ENCODE measurements at regions not wholly inside any gene's neighbourhood (a gene's known extent, or its start where the extent isn't known, plus 50 kb on each side); places are given as distances from the start of the nearest gene placed in this dataset.

DNA sequence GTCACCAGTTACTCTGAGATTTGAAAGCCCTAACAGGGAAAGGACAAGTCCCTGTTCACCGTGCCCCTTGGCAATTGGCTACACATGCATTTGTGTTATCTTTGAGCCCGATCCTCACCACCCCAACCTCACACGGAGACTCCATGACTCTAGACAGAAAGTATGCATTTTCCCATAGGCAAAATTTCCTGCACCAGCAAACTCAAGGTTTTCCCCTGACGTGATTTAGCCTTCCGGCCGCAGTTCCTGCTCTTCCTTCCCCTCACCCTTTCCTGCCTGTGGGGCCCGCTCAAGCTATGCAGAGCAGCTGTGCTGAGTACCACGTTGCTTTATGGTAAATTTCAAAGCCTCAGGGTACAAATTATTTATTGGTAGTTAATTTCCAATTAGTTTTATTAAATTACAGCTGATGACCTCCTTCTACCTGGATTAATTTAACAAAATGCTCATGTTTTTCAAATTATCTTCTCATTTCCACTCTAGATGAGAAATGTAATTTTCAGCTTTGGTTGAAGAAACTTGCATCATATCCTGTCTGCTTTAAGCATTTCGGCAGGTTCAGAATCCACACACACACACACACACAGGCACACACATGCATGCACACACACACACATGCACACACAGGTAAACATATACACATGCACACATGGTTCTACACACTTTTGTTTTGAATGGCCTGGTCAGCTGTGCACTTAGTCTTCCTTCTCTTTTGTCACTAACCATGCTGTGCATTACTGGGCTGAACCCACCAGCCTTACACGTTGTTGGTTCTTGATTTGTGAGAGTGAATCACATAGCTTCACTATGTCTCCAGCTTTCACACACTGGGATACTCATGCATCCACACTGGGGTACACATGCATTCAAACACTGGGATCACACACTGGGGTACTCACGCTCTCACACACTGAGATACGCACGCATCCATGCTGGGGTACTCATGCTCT is 283.1 kb upstream of the PITRM1 start:
- Histone ChIP-seq H3K4me2 (ENCODE audit: low read length) (no peak overlapping the region), H3K27ac (ENCODE audit: low read depth, low read length) (peak overlapping the region; percentile 7), H4K5ac (ENCODE audit: low read length) (no peak overlapping the region), H3K4ac (ENCODE audit: low read depth, low read length) (no peak overlapping the region), H3K79me2 (ENCODE audit: control insufficient read depth, insufficient read depth, low read length) (no peaks in the 10 kb centered on the region), H3K56ac (ENCODE audit: low read length) (peak overlapping the region; percentile 27), H3K36me3 (ENCODE audit: control insufficient read depth, insufficient read depth, low read length) (no peaks in the 10 kb centered on the region), H3K27me3 (ENCODE audit: insufficient read depth, low read length, poor library complexity) (no peaks in the 10 kb centered on the region), H2BK120ac (ENCODE audit: low read depth, low read length) (no peak overlapping the region), H3K4me3 (ENCODE audit: low read length) (no peak overlapping the region), H3K18ac (ENCODE audit: low read length) (no peak overlapping the region), H2BK5ac (ENCODE audit: low read length) (peak overlapping the region; percentile 55), H4K8ac (ENCODE audit: low read depth, low read length) (no peak overlapping the region), H3K4me1 (ENCODE audit: control insufficient read depth, low read depth, low read length) (peaks cover 6% of the 10 kb centered on the region), H3K9ac (ENCODE audit: low read length) (no peak overlapping the region), H2AK5ac (ENCODE audit: low read length) (no peak overlapping the region), H2BK15ac (replicated peaks; ENCODE audit: low read depth) (no peak overlapping the region), H3K23ac (ENCODE audit: low read length) (no peak overlapping the region), H3K79me1 (ENCODE audit: low read length) (no peaks in the 10 kb centered on the region)
- DNase-seq, result peak; percentile 86
- WGBS (ENCODE audit: extremely low coverage, insufficient coverage, low lambda C conversion rate), result no CpG with 5 or more reads among the region's 13 CpGs

GRCh38 chr10:3452683-3453361 is 280.2 kb upstream of the PITRM1 start:
- no peak overlapping the region for H4K8ac ChIP-seq (ENCODE audit: low read depth, low read length)
- H3K4ac ChIP-seq (ENCODE audit: low read depth, low read length), result no peak overlapping the region
- no peak overlapping the region for H2BK5ac ChIP-seq (ENCODE audit: low read length)
- H3K23ac ChIP-seq (ENCODE audit: low read length), result no peak overlapping the region
- no peak overlapping the region for H3K56ac ChIP-seq (ENCODE audit: low read length)
- H3K4me2 ChIP-seq (ENCODE audit: low read length), result no peak overlapping the region
- no CpG with 5 or more reads among the region's 7 CpGs for WGBS (ENCODE audit: extremely low coverage, insufficient coverage, low lambda C conversion rate)
- no peak overlapping the region for H3K18ac ChIP-seq (ENCODE audit: low read length)
- H3K4me1 ChIP-seq (ENCODE audit: control insufficient read depth, low read depth, low read length), result peaks cover 6% of the 10 kb centered on the region
- peak; percentile 86 for DNase-seq
- H2BK120ac ChIP-seq (ENCODE audit: low read depth, low read length), result no peak overlapping the region
- H3K27ac ChIP-seq (ENCODE audit: low read depth, low read length), result no peak overlapping the region
- no peak overlapping the region for H2AK5ac ChIP-seq (ENCODE audit: low read length)
- H2BK15ac ChIP-seq (replicated peaks; ENCODE audit: low read depth), result no peak overlapping the region
- H4K5ac ChIP-seq (ENCODE audit: low read length), result no peak overlapping the region
- no peaks in the 10 kb centered on the region for H3K27me3 ChIP-seq (ENCODE audit: insufficient read depth, low read length, poor library complexity)
- H3K4me3 ChIP-seq (ENCODE audit: low read length), result no peak overlapping the region
- no peaks in the 10 kb centered on the region for H3K79me1 ChIP-seq (ENCODE audit: low read length)
- no peak overlapping the region for H3K9ac ChIP-seq (ENCODE audit: low read length)
- no peaks in the 10 kb centered on the region for H3K36me3 ChIP-seq (ENCODE audit: control insufficient read depth, insufficient read depth, low read length)
- no peaks in the 10 kb centered on the region for H3K79me2 ChIP-seq (ENCODE audit: control insufficient read depth, insufficient read depth, low read length)

GRCh38 chr10:3452173-3452626 is 279.6 kb upstream of the PITRM1 start:
- H3K36me3 ChIP-seq (ENCODE audit: control insufficient read depth, insufficient read depth, low read length), result no peaks in the 10 kb centered on the region
- no peak overlapping the region for H3K23ac ChIP-seq (ENCODE audit: low read length)
- H4K5ac ChIP-seq (ENCODE audit: low read length), result no peak overlapping the region
- H2BK120ac ChIP-seq (ENCODE audit: low read depth, low read length), result no peak overlapping the region
- no CpG with 5 or more reads among the region's 5 CpGs for WGBS (ENCODE audit: extremely low coverage, insufficient coverage, low lambda C conversion rate)
- peak overlapping the region; percentile 39 for H3K27ac ChIP-seq (ENCODE audit: low read depth, low read length)
- no peaks in the 10 kb centered on the region for H3K79me2 ChIP-seq (ENCODE audit: control insufficient read depth, insufficient read depth, low read length)
- H3K56ac ChIP-seq (ENCODE audit: low read length), result peak overlapping the region; percentile 45
- H3K79me1 ChIP-seq (ENCODE audit: low read length), result no peaks in the 10 kb centered on the region
- H3K4me1 ChIP-seq (ENCODE audit: control insufficient read depth, low read depth, low read length), result peaks cover 6% of the 10 kb centered on the region
- no peaks in the 10 kb centered on the region for H3K27me3 ChIP-seq (ENCODE audit: insufficient read depth, low read length, poor library complexity)
- no peak overlapping the region for H3K18ac ChIP-seq (ENCODE audit: low read length)
- no peak overlapping the region for H3K4me3 ChIP-seq (ENCODE audit: low read length)
- no peak overlapping the region for H3K4me2 ChIP-seq (ENCODE audit: low read length)
- H2BK5ac ChIP-seq (ENCODE audit: low read length), result no peak overlapping the region
- H2BK15ac ChIP-seq (replicated peaks; ENCODE audit: low read depth), result no peak overlapping the region
- H2AK5ac ChIP-seq (ENCODE audit: low read length), result no peak overlapping the region
- peak; percentile 77 for DNase-seq
- H3K4ac ChIP-seq (ENCODE audit: low read depth, low read length), result no peak overlapping the region
- no peak overlapping the region for H4K8ac ChIP-seq (ENCODE audit: low read depth, low read length)
- no peak overlapping the region for H3K9ac ChIP-seq (ENCODE audit: low read length)

- no peak overlapping the region for H3K4me2 ChIP-seq (ENCODE audit: low read length)
- no peak overlapping the region for H3K4me3 ChIP-seq (ENCODE audit: low read length)
- no peak overlapping the region for H3K4ac ChIP-seq (ENCODE audit: low read depth, low read length)
- H3K27me3 ChIP-seq (ENCODE audit: insufficient read depth, low read length, poor library complexity), result no peaks in the 10 kb centered on the region
- no peak overlapping the region for H3K23ac ChIP-seq (ENCODE audit: low read length)
- DNase-seq, result peak; percentile 54
- no peak overlapping the region for H3K56ac ChIP-seq (ENCODE audit: low read length)
- peak overlapping the region; percentile 21 for H3K18ac ChIP-seq (ENCODE audit: low read length)
- H3K79me2 ChIP-seq (ENCODE audit: control insufficient read depth, insufficient read depth, low read length), result no peaks in the 10 kb centered on the region
- no CpG with 5 or more reads among the region's 4 CpGs for WGBS (ENCODE audit: extremely low coverage, insufficient coverage, low lambda C conversion rate)
- H4K8ac ChIP-seq (ENCODE audit: low read depth, low read length), result no peak overlapping the region
- H2BK5ac ChIP-seq (ENCODE audit: low read length), result peak overlapping the region; percentile 19
- H2AK5ac ChIP-seq (ENCODE audit: low read length), result no peak overlapping the region
- H3K9ac ChIP-seq (ENCODE audit: low read length), result no peak overlapping the region
- H3K79me1 ChIP-seq (ENCODE audit: low read length), result no peaks in the 10 kb centered on the region
- peaks cover 6% of the 10 kb centered on the region for H3K4me1 ChIP-seq (ENCODE audit: control insufficient read depth, low read depth, low read length)
- H3K36me3 ChIP-seq (ENCODE audit: control insufficient read depth, insufficient read depth, low read length), result no peaks in the 10 kb centered on the region
- no peak overlapping the region for H4K5ac ChIP-seq (ENCODE audit: low read length)
- no peak overlapping the region for H2BK15ac ChIP-seq (replicated peaks; ENCODE audit: low read depth)
- no peak overlapping the region for H2BK120ac ChIP-seq (ENCODE audit: low read depth, low read length)
- peak overlapping the region; percentile 39 for H3K27ac ChIP-seq (ENCODE audit: low read depth, low read length)
Observed at GRCh38 chr10:3451516-3452172, 279.1 kb upstream of the PITRM1 start.

GRCh38 chr10:3446221-3446620 is 273.6 kb upstream of the PITRM1 start:
- Histone ChIP-seq H3K56ac (ENCODE audit: low read length) (no peak overlapping the region), H2BK15ac (replicated peaks; ENCODE audit: low read depth) (no peak overlapping the region), H2BK5ac (ENCODE audit: low read length) (no peak overlapping the region), H2AK5ac (ENCODE audit: low read length) (no peak overlapping the region), H4K8ac (ENCODE audit: low read depth, low read length) (no peak overlapping the region), H3K27me3 (ENCODE audit: insufficient read depth, low read length, poor library complexity) (no peaks in the 10 kb centered on the region), H2BK120ac (ENCODE audit: low read depth, low read length) (no peak overlapping the region), H3K9ac (ENCODE audit: low read length) (no peak overlapping the region), H3K4ac (ENCODE audit: low read depth, low read length) (no peak overlapping the region), H3K4me1 (ENCODE audit: control insufficient read depth, low read depth, low read length) (no peaks in the 10 kb centered on the region), H3K79me1 (ENCODE audit: low read length) (no peaks in the 10 kb centered on the region), H3K36me3 (ENCODE audit: control insufficient read depth, insufficient read depth, low read length) (no peaks in the 10 kb centered on the region), H3K4me3 (ENCODE audit: low read length) (no peak overlapping the region), H3K4me2 (ENCODE audit: low read length) (no peak overlapping the region), H3K23ac (ENCODE audit: low read length) (no peak overlapping the region), H3K79me2 (ENCODE audit: control insufficient read depth, insufficient read depth, low read length) (no peaks in the 10 kb centered on the region), H3K27ac (ENCODE audit: low read depth, low read length) (no peak overlapping the region), H4K5ac (ENCODE audit: low read length) (no peak overlapping the region), H3K18ac (ENCODE audit: low read length) (no peak overlapping the region)
- WGBS (ENCODE audit: extremely low coverage, insufficient coverage, low lambda C conversion rate), result no CpG with 5 or more reads among the region's 4 CpGs
- no peak for DNase-seq

Measured in mesendoderm (in vitro differentiated cells).